Dedifferentiated amniotic fluid mesenchymal stem cell (primary cell): ENCODE measurements at regions not wholly inside any gene's neighbourhood (a gene's known extent, or its start where the extent isn't known, plus 50 kb on each side); places are given as distances from the start of the nearest gene placed in this dataset.
"Not testable (repeated sequence)": the region's sequence is repeated elsewhere in the genome, so short reads cannot be mapped to it uniquely, and the experiment has no call there.

ENCODE experiments used
- DNase-seq: peaks from one replicate; pipeline ENCODE4 v3.0.0-alpha.2; 2016; ENCODE audit errors: extremely low spot score

DNA sequence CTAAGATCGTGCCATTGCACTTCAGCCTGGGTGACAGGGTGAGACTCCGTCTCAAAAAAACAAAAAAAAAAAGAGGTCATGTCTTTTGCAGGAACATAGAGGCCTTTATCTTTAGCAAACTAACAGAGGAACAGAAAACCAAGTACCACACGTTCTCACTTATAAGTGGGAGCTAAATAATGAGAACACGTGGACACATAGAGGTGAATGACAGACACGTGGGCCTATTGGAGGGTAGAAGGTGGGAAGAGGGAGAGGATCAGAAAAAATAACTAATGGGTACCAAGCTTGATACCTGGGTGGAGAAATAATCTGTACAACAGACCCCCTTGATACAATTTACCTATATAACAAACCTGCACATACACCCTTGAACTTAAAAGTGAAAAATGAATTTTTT, 401.4 kb upstream of the NAALADL2 start:
- no peak for DNase-seq

GRCh38 chr3:174460831-174461230, 398.3 kb upstream of the NAALADL2 start:
- no peak for DNase-seq

GRCh38 chr3:174462916-174463315, 396.2 kb upstream of the NAALADL2 start:
- no peak for DNase-seq

GRCh38 chr3:174465177-174465576, 394.0 kb upstream of the NAALADL2 start:
- DNase-seq = no peak

- no peak for DNase-seq
Measured at GRCh38 chr3:174466471-174467054, 392.6 kb upstream of the NAALADL2 start.

GRCh38 chr3:174477491-174477890, 381.6 kb upstream of the NAALADL2 start:
- no peak for DNase-seq

GRCh38 chr3:174480767-174481166, 378.4 kb upstream of the NAALADL2 start:
- peak; percentile 14 for DNase-seq

DNA sequence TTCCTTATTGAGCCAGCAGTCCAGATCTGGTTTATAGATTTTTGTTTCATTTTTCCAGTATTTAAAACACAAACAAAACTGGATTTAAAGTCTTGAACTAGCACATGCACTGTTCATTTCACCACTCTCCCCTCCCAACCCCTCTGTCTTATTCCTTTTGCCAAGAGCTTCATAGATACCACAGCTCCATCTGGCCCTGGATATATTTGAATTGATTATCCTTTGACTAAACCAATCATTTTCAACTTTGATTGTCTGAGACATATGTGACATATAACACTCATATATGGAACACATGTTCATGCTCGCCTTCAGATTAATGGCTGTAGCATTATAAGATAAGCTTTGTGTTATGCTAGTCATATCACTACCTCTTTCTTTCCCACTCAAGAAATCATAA, 376.6 kb upstream of the NAALADL2 start:
- no peak for DNase-seq

DNA sequence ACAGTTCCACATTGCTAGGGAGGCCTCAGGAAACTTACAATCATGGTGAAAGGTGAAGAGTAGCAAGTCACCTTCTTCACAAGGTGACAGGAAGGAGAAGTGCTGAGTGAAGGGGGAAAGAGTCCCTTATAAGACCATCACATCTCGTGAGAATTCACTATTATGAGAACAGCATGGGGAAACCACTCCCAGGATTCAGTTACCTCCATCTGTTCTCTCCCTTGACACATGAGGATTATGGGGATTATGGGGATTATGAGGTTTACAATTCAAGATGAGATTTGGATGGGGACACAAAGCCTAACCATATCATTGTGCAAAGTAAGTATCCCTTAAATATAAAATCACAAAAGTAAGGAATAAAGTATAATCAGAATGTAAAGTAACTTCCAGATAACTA, 375.9 kb upstream of the NAALADL2 start:
- DNase-seq = no peak

DNA sequence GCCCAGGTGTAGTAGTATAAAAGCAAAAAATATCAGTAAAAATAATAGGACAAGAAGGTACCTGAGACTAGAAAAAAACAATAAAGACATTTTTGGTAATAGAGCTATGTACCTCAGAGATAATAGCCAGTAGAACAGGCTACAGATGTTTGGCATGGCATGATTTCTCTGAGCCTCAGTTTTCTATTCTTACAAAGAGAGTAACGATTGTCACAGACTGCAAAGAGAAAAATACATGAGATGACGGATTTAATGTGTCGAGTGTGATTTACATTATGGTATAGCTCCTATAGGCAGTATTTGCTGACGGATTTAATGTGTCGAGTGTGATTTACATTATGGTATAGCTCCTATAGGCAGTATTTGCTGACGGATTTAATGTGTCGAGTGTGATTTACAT, 375.3 kb upstream of the NAALADL2 start:
- not testable (repeated sequence) for DNase-seq

GRCh38 chr3:174488527-174488926, 370.6 kb upstream of the NAALADL2 start:
- no peak for DNase-seq

DNA sequence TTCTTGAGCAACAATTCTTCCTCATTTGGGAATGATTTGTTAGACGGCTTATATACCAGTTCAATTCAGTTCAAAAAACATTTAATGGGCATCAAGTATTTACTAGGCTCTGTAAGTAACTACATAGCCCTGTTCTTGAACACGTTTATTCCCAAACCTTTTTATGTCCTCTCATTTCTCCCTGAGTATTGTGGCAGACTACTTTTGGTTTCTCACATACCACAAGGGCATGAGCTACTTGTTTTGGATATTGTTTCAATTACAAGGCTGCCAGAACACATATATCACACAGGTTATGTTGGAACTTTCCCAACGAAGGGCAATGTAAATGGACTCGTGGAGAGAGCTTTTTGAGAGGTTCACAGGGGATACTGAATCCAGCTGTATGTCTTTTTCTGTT, 363.8 kb upstream of the NAALADL2 start:
- DNase-seq = peak; percentile 16

GRCh38 chr3:174495928-174496327, 363.2 kb upstream of the NAALADL2 start:
- no peak for DNase-seq

GRCh38 chr3:174498638-174499037, 360.5 kb upstream of the NAALADL2 start:
- no peak for DNase-seq

DNA sequence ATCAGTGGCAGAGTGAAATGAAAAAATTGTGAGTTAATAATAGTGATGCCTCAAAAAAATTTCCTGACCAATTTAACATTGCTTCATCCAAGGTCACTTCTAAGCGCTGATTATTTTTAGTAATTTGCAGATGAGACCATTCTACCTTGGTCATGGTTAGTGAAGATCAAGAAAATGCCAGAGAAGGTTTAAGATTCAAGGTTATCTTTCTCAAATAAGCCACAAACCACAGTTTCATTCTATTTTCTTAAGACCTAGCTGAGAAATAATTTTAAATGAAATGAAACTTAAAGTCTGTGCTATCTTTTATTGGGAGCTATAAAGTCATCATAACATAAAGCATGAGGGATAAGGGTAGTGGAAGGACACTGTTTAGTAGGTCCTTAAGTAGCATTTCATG, 353.9 kb upstream of the NAALADL2 start:
- DNase-seq = no peak

GRCh38 chr3:174524203-174524602, 334.9 kb upstream of the NAALADL2 start:
- no peak for DNase-seq

- DNase-seq = no peak
Measured at GRCh38 chr3:174529298-174529697, 329.8 kb upstream of the NAALADL2 start.

DNA sequence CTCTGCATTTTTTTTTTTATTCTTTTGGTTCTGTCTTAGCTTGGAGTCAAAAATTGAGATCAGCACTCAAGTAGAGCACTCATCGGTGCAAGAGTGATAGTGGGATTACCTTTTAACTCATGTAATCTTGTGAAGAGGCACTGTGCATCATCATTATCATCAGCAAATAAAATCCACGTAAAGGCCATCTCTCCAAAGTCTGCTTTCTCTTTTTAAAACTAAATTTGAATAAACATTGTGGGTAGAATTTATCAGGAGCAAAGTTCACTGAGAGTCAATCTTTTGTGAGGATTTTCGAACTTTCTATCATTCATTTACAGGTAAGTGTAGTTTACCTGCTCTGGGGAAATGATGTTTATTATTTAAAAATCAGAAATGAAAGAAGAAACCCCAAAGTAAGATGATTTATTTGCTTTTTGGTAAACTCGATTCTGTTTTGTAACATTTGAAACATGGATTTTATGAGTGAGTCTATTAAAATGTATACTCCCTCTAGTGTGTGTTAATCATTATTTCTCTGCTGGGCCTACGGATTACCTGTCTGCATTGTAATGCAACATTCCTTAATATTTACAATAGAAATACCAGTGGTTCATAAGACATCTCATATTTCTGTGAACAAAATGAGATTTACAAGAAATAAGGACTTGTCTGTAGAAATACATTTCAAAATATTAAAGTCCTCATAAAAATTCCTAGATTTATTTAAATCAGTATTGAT, 327.7 kb upstream of the NAALADL2 start:
- no peak for DNase-seq

DNA sequence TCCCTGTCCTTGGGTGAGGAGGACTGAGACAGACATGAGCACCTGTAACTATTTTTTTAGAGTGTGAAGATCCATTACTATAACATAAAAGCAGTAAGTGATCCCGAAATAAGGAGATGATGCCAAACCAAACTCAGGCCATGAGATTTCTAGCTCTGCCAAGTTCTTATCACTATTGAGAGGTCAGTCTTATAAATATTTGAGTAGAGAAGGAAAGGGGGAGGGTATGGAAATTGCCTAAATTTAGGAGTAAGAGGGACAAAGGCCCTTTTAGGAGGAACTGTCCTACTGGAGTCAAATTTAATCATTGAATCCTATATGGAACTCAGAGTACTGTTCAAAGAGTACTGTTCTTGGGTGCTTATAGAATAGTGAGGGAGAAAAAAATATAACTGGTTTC, 326.9 kb upstream of the NAALADL2 start:
- DNase-seq = no peak

GRCh38 chr3:174532776-174533175, 326.4 kb upstream of the NAALADL2 start:
- DNase-seq = no peak

DNA sequence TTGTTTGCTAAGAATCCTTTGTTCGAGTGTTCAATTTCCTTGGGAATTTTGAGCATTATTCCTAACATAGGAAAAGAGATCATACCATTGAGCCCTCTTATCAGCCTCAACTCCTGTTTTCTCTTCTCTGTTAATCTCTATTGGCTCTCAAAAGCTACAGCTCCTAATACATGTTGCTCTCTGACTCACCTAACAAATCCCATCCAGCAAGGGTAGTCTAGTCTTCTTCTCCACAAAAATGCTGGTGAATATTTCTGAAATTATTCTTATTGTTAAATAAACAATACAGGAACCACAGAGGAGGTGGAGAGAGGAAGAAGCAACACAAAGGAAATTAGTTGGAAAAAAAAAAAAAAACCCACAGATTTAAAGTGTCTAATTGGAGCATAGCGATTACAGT, 325.8 kb upstream of the NAALADL2 start:
- DNase-seq = peak; percentile 18

- DNase-seq = no peak
Measured at GRCh38 chr3:174536319-174536718, 322.8 kb upstream of the NAALADL2 start.

DNA sequence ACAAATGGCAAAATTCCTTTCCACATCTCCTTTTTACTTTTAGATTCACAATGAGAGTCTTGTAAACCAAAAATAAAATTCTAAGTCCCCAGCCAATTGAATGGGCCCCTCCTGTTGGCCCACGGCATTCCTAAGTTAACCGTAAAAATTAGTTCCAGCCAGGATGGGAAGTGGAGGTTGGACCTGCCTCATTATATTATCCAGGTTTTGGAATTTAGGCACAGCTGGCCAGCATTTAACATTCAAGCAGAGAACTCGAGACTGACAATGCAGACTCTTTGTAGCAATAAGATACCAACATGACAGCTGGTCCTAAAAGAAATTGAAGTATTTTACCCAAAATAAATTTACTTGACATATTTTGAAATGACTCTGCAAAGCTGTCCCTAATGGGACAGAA, 321.0 kb upstream of the NAALADL2 start:
- DNase-seq = no peak
